NCI-H82 treated with DMSO at 0.1 percent for 48 hours (cell line): ENCODE measurements at regions not wholly inside any gene's neighbourhood (a gene's known extent, or its start where the extent isn't known, plus 50 kb on each side); places are given as distances from the start of the nearest gene placed in this dataset.

ENCODE experiments used
- DNase-seq: peaks from one replicate; lab custom pipeline; 2025; ENCODE audit not compliant: unreplicated experiment; lab: John Stamatoyannopoulos, UW

GRCh38 chr4:145347684-145348083 is 134.0 kb upstream of the SMAD1 start:
- DNase-seq = no peak

GRCh38 chr4:145346081-145346480 is 135.6 kb upstream of the SMAD1 start:
- DNase-seq = no peak

GRCh38 chr4:145345401-145345800 is 136.3 kb upstream of the SMAD1 start:
- DNase-seq = no peak

GRCh38 chr4:145341381-145341780 is 140.3 kb upstream of the SMAD1 start:
- no peak for DNase-seq

GRCh38 chr4:145340071-145340675 is 141.5 kb upstream of the SMAD1 start:
- no peak for DNase-seq

GRCh38 chr4:145339075-145339725 is 142.5 kb upstream of the SMAD1 start:
- no peak for DNase-seq

GRCh38 chr4:145338568-145338967 is 143.1 kb upstream of the SMAD1 start:
- DNase-seq = no peak

GRCh38 chr4:145337391-145337790 is 144.3 kb upstream of the SMAD1 start:
- no peak for DNase-seq

- no peak for DNase-seq
Observed at GRCh38 chr4:145333786-145334185, 147.9 kb upstream of the SMAD1 start.

- no peak for DNase-seq
Observed at GRCh38 chr4:145326491-145326890, 146.1 kb upstream of the OTUD4 start.

GRCh38 chr4:145324161-145324560 is 143.8 kb upstream of the OTUD4 start:
- DNase-seq = no peak

- no peak for DNase-seq
Observed at GRCh38 chr4:145320294-145320693, 139.9 kb upstream of the OTUD4 start.

GRCh38 chr4:145319751-145320150 is 139.4 kb upstream of the OTUD4 start:
- no peak for DNase-seq

- DNase-seq = no peak
Observed at GRCh38 chr4:145316897-145317574, 136.6 kb upstream of the OTUD4 start.

GRCh38 chr4:145315811-145316225 is 135.4 kb upstream of the OTUD4 start:
- no peak for DNase-seq

GRCh38 chr4:145308598-145308997 is 128.2 kb upstream of the OTUD4 start:
- DNase-seq = no peak

GRCh38 chr4:145307763-145308430 is 127.5 kb upstream of the OTUD4 start:
- DNase-seq = no peak

- DNase-seq = no peak
Observed at GRCh38 chr4:145307120-145307519, 126.7 kb upstream of the OTUD4 start.

GRCh38 chr4:145302725-145303124 is 122.3 kb upstream of the OTUD4 start:
- DNase-seq = no peak

GRCh38 chr4:145301386-145302080 is 121.1 kb upstream of the OTUD4 start:
- DNase-seq = no peak

- DNase-seq = no peak
Observed at GRCh38 chr4:145299380-145300076, 119.1 kb upstream of the OTUD4 start.
